Amygdala (tissue), 56 donors: ENCODE measurements at regions not wholly inside any gene's neighbourhood (a gene's known extent, or its start where the extent isn't known, plus 50 kb on each side); places are given as distances from the start of the nearest gene placed in this dataset.
A peak's percentile ranks its signal among the peaks of the same experiment; 100 is the strongest.

Source experiments
- DNase-seq, 56 donors: peaks; one replicate each; lab custom pipeline; 2025; lab: John Stamatoyannopoulos, UW

DNA sequence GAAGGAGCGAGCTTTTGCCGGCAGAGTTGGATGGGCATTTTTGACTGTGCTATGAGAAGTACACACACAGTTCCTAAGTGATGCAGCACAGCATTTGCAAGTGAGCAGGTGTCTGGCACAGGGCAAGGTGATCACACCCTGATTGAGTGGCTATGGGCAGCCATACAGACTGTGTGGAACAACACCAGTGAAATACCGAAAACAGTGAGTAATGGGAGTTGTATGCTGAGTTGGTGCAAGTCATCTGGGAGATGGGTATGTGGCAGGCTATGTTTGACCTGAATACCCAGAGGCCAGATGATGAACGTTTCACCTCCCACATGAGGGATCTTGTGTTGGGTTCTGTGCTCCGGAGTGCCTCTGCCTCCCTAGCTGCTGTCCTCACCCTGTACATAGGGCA lies 53.5 kb upstream of the TIPARP start:
- DNase-seq = no peak

GRCh38 chr3:156620260-156620659 lies 54.1 kb upstream of the TIPARP start:
- no peak for DNase-seq

DNA sequence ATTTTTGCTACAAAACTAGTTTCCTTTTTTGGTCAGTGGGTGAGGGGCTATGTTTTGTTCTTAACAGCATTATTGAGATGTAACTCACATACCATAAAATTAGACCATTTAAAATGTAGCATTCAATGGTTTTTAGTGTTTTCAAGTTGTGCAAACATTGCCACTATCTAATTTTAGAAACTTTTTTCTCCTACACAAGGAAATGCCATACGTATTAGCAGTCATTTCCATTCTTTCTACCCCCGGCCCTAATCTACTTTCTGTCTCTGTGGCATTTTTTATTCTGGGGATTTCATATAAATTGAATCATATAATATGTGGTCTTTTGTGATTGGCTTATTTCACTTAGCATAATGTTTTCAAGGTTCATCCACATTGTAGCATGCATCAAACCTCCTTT lies 55.0 kb upstream of the TIPARP start:
- DNase-seq = no peak

DNA sequence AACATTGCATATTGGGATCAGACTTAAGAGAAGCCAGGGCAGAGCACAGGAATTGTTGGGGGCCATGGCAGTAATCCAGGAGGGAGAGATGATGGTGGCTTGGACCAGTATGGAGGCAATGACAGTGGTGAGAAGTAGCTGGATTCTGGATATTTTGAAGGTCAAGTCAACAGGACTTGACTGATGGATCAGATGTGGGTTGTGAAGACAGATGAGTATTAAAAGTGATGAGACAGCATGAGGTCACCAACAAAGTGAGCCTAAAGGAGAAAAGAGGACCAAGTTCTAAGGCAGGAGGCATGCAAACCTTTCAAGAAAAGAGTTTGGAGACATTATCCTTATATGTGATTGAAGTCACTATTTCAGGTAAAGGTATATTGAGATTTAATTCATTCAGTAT lies 56.6 kb upstream of the TIPARP start:
- DNase-seq = no peak

DNA sequence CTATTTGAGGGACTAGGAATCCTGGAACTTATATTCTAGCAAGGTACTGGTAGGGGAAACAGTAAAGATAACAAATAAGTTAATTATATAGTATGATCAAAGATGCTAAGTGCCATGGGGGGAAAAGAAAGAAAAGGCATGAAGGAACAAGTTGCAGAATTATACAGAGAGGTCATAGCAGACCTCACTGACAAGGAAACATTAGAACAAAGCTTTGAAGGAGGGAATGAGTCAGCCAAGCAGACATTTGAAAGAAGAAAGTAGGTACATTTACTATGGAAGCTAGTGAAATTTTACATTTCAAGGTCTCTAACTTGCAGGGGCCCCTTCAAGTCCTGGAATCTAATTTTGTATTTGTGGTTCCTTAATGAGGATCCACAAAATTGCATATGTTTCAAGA lies 57.2 kb upstream of the TIPARP start:
- DNase-seq = no peak

DNA sequence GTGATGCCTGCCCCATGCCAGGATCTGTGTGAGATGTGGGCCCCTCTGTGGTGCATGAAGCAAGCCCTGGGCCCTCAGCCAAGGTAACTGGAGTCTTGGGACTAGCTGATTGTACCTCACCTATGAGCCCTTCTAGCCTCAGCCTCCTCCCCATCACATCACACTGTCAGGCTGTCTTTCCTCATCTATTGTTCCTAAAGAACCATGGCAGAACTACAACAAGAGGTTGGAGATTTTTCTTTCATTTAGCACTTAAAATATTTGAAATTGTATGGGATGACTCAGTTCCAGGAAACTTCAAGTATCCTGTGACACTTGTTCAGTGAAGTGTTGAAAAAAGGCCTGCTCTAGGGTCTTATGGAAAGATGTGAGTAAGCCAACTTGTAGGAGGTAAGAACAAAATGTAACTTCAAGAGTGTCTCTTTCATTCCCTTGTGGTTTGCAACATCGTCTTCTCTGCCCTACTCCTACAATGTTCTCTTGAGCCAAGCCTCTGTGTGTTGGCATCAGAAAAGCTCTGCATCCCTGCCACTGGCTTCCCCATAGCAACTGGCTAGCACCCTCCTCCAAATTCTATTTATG lies 58.7 kb upstream of the TIPARP start:
- DNase-seq = peak in 22 of 56 donors; percentile 12 to 72 (median 35)

- DNase-seq = no peak
Observed at GRCh38 chr3:156614642-156615511, 59.5 kb upstream of the TIPARP start.

DNA sequence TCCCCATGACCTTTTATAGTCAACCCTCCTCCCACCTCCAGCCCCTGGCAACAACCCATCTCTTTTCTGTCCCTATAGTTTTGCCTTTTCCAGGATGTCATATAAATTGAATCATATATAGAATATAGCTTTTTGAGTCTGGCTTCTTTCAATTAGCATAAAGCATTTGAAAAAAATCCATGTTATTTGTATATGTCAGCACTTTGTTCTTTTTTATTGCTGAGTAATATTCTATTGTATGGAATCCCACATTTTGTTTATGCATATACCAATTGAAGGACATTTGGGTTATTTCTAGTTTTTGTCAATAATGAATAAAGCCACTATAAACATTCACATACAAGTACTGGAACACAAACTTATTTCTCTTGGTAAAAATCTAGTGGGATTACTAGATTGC lies 58.0 kb upstream of the SSR3 start:
- DNase-seq = no peak

DNA sequence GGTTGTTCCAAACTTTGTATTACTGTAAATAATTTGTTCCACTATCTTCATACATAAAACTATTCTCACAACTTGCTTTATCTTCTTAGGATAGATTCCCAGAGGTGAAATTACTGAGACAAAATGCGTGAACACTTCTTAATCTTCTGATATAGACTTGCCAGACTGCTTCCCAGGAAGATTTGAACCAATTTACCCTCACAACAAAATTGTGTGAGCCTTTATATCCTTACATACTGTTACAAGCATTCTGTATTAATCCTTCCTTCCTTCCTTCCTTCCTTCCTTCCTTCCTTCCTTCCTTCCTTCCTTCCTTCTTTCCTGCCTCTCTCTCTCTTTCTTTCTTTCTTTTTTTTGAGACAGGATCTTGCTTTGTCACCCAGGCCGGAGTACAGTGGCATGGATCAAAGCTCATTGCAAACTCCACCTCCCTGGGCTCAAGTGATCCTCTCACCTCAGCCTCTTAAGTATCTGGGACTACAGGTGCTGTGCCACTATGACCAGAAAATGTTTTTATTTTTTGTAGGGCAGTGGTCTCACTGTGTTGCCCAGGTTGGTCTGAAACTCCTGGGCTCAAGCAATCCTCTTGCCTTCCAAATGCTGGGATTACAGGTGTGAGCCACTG lies 57.1 kb upstream of the SSR3 start:
- DNase-seq = no peak

- no peak for DNase-seq
Observed at GRCh38 chr3:156610154-156610553, 55.2 kb upstream of the SSR3 start.

DNA sequence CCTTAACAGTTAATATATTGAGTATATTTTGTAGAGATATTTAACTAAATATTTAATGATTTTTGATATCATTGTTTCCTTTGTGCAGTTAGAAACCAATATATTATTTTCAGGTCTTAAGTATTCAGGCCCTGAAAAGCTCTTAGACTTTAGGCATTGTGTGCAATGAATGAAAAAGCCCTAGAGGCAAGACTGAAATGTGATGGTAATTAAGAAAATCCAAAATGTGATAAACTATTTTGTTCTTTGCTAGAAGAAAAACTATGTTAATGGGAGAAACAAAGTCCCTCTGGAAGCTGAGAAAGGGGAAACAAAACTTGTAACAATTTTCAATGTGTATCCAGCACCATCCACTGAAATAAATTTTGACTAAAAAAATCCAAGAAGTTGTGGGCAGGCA lies 54.6 kb upstream of the SSR3 start:
- DNase-seq = no peak

GRCh38 chr3:156608601-156609514 lies 53.9 kb upstream of the SSR3 start:
- no peak for DNase-seq

- DNase-seq = no peak
Observed at GRCh38 chr3:156606729-156607128, 51.8 kb upstream of the SSR3 start.

GRCh38 chr3:156605686-156606605 lies 51.0 kb upstream of the SSR3 start:
- DNase-seq = peak in 29 of 56 donors; percentile 7 to 54 (median 30)

DNA sequence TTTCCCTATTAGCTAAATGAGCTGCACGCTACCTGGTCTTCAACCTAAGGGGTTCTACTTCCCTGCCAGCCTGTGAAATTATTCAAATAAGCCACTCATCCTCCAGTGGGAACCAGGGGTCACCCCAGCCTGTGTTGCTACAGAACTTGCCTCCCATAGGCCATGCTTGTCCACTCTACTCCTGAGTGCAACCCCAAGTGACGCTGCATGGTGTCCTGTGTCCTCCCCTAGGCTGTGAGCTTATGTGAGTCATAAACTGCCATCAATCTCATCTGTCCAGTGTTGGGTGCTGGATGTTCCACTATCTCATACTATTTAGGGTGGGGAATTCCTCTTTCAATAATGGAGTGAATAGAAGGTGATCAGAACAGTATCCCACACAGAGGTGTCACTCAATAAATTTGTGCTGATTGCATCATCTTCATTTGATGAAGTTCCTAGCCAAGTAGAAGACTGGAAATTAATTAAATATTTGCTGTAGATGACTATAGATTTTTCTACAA lies 49.8 kb upstream of the SSR3 start:
- no peak for DNase-seq
